Mucosa of descending colon (tissue), 3 donors: ENCODE measurements at regions not wholly inside any gene's neighbourhood (a gene's known extent, or its start where the extent isn't known, plus 50 kb on each side); places are given as distances from the start of the nearest gene placed in this dataset.

Experiments
- ATAC-seq: fragments of 200-7000 bp; cut with Tn5 transposase; one replicate; pipeline ENCODE4 v1.9.1; 2020; ENCODE audit warnings: mild to moderate bottlenecking, moderate library complexity
- DNase-seq, 3 donors: peaks; one replicate each; pipeline ENCODE4 v3.0.0-alpha.2; 2020
- H3K36me3 ChIP-seq: fragments of 200-600 bp; one replicate; pipeline ENCODE4 v1.8.0; 2021; ENCODE audit warnings: low read depth, mild to moderate bottlenecking
- H3K4me1 ChIP-seq: fragments of 200-600 bp; one replicate; pipeline ENCODE4 v1.8.0; 2021; ENCODE audit warnings: low read depth, mild to moderate bottlenecking
- H3K4me3 ChIP-seq: fragments of 200-600 bp; one replicate; pipeline ENCODE4 v1.8.0; 2021; ENCODE audit warnings: mild to moderate bottlenecking
- H3K9me3 ChIP-seq: fragments of 200-600 bp; one replicate; pipeline ENCODE4 v1.8.0; 2021; ENCODE audit warnings: mild to moderate bottlenecking
- CTCF ChIP-seq: fragments of 200-600 bp; IDR thresholded peaks from one replicate; pipeline ENCODE4 v1.8.0; 2022; ENCODE audit warnings: antibody characterized with exemption, mild to moderate bottlenecking
- intact Hi-C, 2 donors: fragments of 100-400 bp; cut with DNase I in 1 of 2; cut with micrococcal nuclease in 1 of 2; formaldehyde crosslinking; loops; one replicate each; pipeline versions ENCODE4 v1.11.0 to v1.11.1; 2022; cut with DNase I, micrococcal nuclease
- donor health status: DM: no; HTN: no; CAD: no; lungs with moderate emphysema.
- donor health status: DM: no; HTN: no; CAD: no.
- donor health status: DM: no; HTN: yes; CAD: no.

- DNase-seq (no peak), ATAC-seq (no peak)
- Histone ChIP-seq H3K4me3 (no peak overlapping the region), H3K4me1 (no peaks in the 10 kb centered on the region), H3K9me3 (peaks cover 65% of the 10 kb centered on the region), H3K36me3 (no peaks in the 10 kb centered on the region)
- no peak for TF ChIP-seq CTCF
- intact Hi-C loops, result no loop called here
Measured at GRCh38 chr4:33606951-33607350, 2637.4 kb downstream of the ARAP2 start.

- Histone ChIP-seq H3K9me3 (peaks cover 16% of the 10 kb centered on the region), H3K36me3 (no peaks in the 10 kb centered on the region), H3K4me3 (no peak overlapping the region), H3K4me1 (no peaks in the 10 kb centered on the region)
- DNase-seq (no peak), ATAC-seq (no peak)
- no peak for TF ChIP-seq CTCF
- intact Hi-C loops, result no loop called here
Measured at GRCh38 chr4:33616121-33616520, 2628.2 kb downstream of the ARAP2 start.

GRCh38 chr4:33625748-33626147 lies 2618.6 kb downstream of the ARAP2 start:
- no peak for TF ChIP-seq CTCF
- no peak for DNase-seq
- ATAC-seq, result no peak
- no peaks in the 10 kb centered on the region for H3K4me1 ChIP-seq
- peaks cover 14% of the 10 kb centered on the region for H3K9me3 ChIP-seq
- H3K36me3 ChIP-seq, result no peaks in the 10 kb centered on the region
- intact Hi-C loops, result no loop called here
- H3K4me3 ChIP-seq, result no peak overlapping the region

GRCh38 chr4:33626221-33626620 lies 2618.1 kb downstream of the ARAP2 start:
- no peak for ATAC-seq
- no peak for TF ChIP-seq CTCF
- intact Hi-C loops, result no loop called here
- Histone ChIP-seq H3K36me3 (no peaks in the 10 kb centered on the region), H3K4me1 (no peaks in the 10 kb centered on the region), H3K4me3 (no peak overlapping the region), H3K9me3 (peaks cover 16% of the 10 kb centered on the region)
- no peak for DNase-seq

GRCh38 chr4:33628296-33628695 lies 2616.0 kb downstream of the ARAP2 start:
- intact Hi-C loops, result no loop called here
- no peak for ATAC-seq

More at GRCh38 chr4:33628296-33628695, 2616.0 kb downstream of the ARAP2 start:
- Histone ChIP-seq H3K4me3 (no peak overlapping the region), H3K36me3 (no peaks in the 10 kb centered on the region), H3K4me1 (no peaks in the 10 kb centered on the region), H3K9me3 (peaks cover 16% of the 10 kb centered on the region)
- no peak for DNase-seq
- no peak for TF ChIP-seq CTCF
